Neural progenitor cell (in vitro differentiated cells): ENCODE measurements at regions not wholly inside any gene's neighbourhood (a gene's known extent, or its start where the extent isn't known, plus 50 kb on each side); places are given as distances from the start of the nearest gene placed in this dataset.

Experiments used
- DNase-seq: peaks from one replicate; pipeline ENCODE4 v3.0.0-alpha.2; 2016; ENCODE audit warnings: low spot score
- H2AFZ ChIP-seq: fragments of 200-600 bp; sonication (generic); replicated peaks from 2 replicates; pipeline ENCODE4 v1.6.1; 2016; ENCODE audit warnings: antibody characterized with exemption
- H3F3A ChIP-seq: fragments of 200-600 bp; sonication (generic); 2 replicates; pipeline ENCODE4 v1.6.1; 2016; ENCODE audit warnings: antibody characterized with exemption, low read depth
- H3K27ac ChIP-seq: fragments of 200-600 bp; sonication (generic); 2 replicates; pipeline ENCODE4 v1.5.1; 2016; ENCODE audit warnings: mild to moderate bottlenecking
- H3K27me3 ChIP-seq: fragments of 200-600 bp; sonication (generic); 2 replicates; pipeline ENCODE4 v1.6.1; 2016; ENCODE audit warnings: mild to moderate bottlenecking, moderate library complexity
- H3K36me3 ChIP-seq: fragments of 200-600 bp; sonication (generic); 2 replicates; pipeline ENCODE4 v1.5.1; 2016
- H3K4me1 ChIP-seq: fragments of 200-600 bp; sonication (generic); 2 replicates; pipeline ENCODE4 v1.6.1; 2016; ENCODE audit warnings: mixed run types
- H3K4me2 ChIP-seq: fragments of 200-600 bp; sonication (generic); 2 replicates; pipeline ENCODE4 v1.6.1; 2016
- H3K4me3 ChIP-seq: fragments of 200-600 bp; sonication (generic); 2 replicates; pipeline ENCODE4 v1.5.1; 2016
- H3K79me2 ChIP-seq: fragments of 200-600 bp; sonication (generic); 2 replicates; pipeline ENCODE4 v1.6.1; 2016; ENCODE audit warnings: low read depth
- H3K9ac ChIP-seq: fragments of 200-600 bp; sonication (generic); 2 replicates; pipeline ENCODE4 v1.6.1; 2016
- H3K9me3 ChIP-seq: fragments of 200-600 bp; sonication (generic); 2 replicates; pipeline ENCODE4 v1.5.1; 2016; ENCODE audit warnings: low read depth
- H4K20me1 ChIP-seq: fragments of 200-600 bp; sonication (generic); 2 replicates; pipeline ENCODE4 v1.6.1; 2016; ENCODE audit warnings: low read depth
- H3K27ac Mint-ChIP-seq: 3 replicates; pipeline ENCODE4 v1.8.0; 2021; ENCODE audit warnings: mixed read lengths
- H3K27me3 Mint-ChIP-seq: 2 replicates; pipeline ENCODE4 v1.8.0; 2022; ENCODE audit warnings: low read depth, mild to moderate bottlenecking, inconsistent platforms, moderate library complexity, mixed read lengths; ENCODE audit not compliant: insufficient read depth
- H3K36me3 Mint-ChIP-seq: 3 replicates; pipeline ENCODE4 v1.8.0; 2021; ENCODE audit warnings: mixed read lengths
- H3K4me1 Mint-ChIP-seq: 3 replicates; pipeline ENCODE4 v1.8.0; 2021; ENCODE audit warnings: mixed read lengths
- H3K4me3 Mint-ChIP-seq: 3 replicates; pipeline ENCODE4 v1.8.0; 2021; ENCODE audit warnings: mild to moderate bottlenecking, moderate library complexity, mixed read lengths
- H3K9me3 Mint-ChIP-seq: 3 replicates; pipeline ENCODE4 v1.8.0; 2020; ENCODE audit warnings: mixed read lengths
- EZH2 ChIP-seq: fragments of 200-600 bp; sonication (generic); IDR thresholded peaks from 2 replicates; pipeline ENCODE4 v1.6.1; 2017; ENCODE audit warnings: antibody characterized with exemption, mild to moderate bottlenecking, moderate library complexity
- EZH2phosphoT487 ChIP-seq: fragments of 200-600 bp; sonication (generic); IDR thresholded peaks from 2 replicates; pipeline ENCODE4 v1.6.1; 2017; ENCODE audit warnings: antibody characterized with exemption
- TF ChIP-seq, protein P1 (sequence below): fragments of 200-600 bp; sonication (generic); IDR thresholded peaks from 2 replicates; pipeline ENCODE4 v1.5.1; 2017; ENCODE audit warnings: antibody characterized with exemption, mild to moderate bottlenecking

DNA sequence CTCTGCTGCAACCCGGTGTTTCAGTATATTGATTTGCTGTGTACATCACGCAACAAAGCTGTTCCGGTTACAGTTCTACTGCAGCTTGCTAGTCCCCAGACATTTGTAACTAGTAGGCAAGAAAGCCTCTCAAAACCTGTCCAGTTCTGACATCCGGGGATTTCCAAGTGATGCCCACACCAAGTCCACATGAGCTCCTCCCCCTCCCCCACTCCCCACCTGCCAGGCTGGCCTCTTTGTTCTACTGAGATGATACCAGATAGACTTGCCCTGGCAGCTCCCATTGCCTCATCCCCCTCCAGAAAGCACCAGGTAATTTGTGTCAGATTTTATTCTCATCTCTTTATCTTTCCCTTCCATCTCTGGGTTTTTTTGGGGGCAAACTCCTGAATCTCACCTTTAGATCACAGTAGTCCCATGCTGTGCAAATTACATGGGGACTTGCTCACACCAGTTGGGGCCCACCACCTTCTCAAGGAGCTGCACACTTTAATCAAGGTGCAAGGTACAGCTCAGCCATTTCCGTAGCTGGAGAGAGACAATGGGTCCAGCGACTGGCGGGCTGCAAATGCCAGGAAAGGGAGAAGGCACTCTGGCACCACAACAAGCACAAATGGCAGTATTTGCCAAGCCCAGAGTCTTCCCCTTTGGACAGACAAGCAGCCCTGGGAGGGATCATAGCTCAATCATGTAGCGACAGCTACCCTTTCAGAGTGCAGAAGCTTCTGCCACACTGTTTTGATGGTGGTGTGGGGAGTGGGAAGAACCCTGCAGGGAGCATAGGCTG is 183.1 kb downstream of the CYLD start:
- no peak overlapping the region for H3K4me3 ChIP-seq
- no peak overlapping the region for H2AFZ ChIP-seq
- no peak overlapping the region for H3K9ac ChIP-seq
- H3K4me1 ChIP-seq: peaks cover 7% of the 10 kb centered on the region
- Mint-ChIP-seq H3K36me3 (no peaks in the 10 kb centered on the region), H3K4me3 (no peak overlapping the region), H3K27me3 (peaks cover 5% of the 10 kb centered on the region), H3K9me3 (no peaks in the 10 kb centered on the region), H3K4me1 (peaks cover 4% of the 10 kb centered on the region), H3K27ac (peak overlapping the region; percentile 18)
- H3K27me3 ChIP-seq: no peaks in the 10 kb centered on the region
- no peak overlapping the region for H3K27ac ChIP-seq
- H3K79me2 ChIP-seq: no peaks in the 10 kb centered on the region
- no peaks in the 10 kb centered on the region for H3K36me3 ChIP-seq
- TF ChIP-seq, protein P1, sequence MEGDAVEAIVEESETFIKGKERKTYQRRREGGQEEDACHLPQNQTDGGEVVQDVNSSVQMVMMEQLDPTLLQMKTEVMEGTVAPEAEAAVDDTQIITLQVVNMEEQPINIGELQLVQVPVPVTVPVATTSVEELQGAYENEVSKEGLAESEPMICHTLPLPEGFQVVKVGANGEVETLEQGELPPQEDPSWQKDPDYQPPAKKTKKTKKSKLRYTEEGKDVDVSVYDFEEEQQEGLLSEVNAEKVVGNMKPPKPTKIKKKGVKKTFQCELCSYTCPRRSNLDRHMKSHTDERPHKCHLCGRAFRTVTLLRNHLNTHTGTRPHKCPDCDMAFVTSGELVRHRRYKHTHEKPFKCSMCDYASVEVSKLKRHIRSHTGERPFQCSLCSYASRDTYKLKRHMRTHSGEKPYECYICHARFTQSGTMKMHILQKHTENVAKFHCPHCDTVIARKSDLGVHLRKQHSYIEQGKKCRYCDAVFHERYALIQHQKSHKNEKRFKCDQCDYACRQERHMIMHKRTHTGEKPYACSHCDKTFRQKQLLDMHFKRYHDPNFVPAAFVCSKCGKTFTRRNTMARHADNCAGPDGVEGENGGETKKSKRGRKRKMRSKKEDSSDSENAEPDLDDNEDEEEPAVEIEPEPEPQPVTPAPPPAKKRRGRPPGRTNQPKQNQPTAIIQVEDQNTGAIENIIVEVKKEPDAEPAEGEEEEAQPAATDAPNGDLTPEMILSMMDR: no peak
- TF ChIP-seq EZH2 (no peak), EZH2phosphoT487 (no peak)
- no peaks in the 10 kb centered on the region for H3F3A ChIP-seq
- no peak overlapping the region for H3K4me2 ChIP-seq
- H3K9me3 ChIP-seq: no peaks in the 10 kb centered on the region
- H4K20me1 ChIP-seq: no peaks in the 10 kb centered on the region
- no peak for DNase-seq

DNA sequence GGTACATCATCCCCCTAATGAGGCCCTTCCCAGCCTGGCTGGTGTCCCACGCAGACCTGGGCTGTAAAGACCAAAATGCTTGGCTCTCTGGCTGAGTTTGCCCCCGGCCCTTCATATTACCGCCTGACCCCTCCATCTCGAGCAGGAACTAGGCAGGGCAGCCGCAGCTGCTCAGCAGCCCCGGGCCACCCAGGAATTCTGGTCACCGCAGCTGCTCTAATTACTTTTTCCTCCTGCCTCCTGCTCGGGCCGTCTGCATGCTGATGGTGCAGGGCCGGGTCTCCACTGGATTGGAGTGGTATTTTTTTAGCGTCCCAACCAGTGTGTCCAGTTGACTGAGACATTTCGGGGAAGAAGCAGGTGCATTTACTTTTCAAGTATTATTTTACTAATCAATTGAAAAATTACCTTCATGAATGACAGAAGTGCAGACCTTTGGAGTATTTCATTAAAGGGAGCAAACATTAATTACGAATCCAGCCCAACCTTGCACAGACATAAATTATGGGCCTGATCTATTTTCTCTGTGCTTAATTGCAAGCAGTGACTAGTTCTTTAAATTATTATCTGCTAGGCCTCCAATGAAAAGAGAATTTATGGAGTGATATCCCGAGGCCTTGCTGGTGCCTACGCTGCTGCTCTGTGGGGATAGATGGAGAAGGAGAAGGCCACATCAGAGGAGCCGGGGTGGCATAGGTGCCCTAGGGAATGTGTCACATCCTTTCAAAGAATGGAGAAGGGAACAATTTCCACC is 176.2 kb downstream of the CYLD start:
- Mint-ChIP-seq H3K4me3 (no peak overlapping the region), H3K27me3 (peaks cover 8% of the 10 kb centered on the region), H3K36me3 (no peaks in the 10 kb centered on the region), H3K27ac (no peak overlapping the region), H3K4me1 (no peaks in the 10 kb centered on the region), H3K9me3 (no peaks in the 10 kb centered on the region)
- DNase-seq: peak; percentile 30
- Histone ChIP-seq H3K9ac (no peak overlapping the region), H4K20me1 (no peaks in the 10 kb centered on the region), H2AFZ (no peak overlapping the region), H3K4me1 (peaks cover 7% of the 10 kb centered on the region), H3K79me2 (no peaks in the 10 kb centered on the region), H3K9me3 (no peaks in the 10 kb centered on the region), H3K4me2 (no peak overlapping the region), H3F3A (no peaks in the 10 kb centered on the region), H3K27me3 (no peaks in the 10 kb centered on the region), H3K4me3 (no peak overlapping the region), H3K27ac (no peak overlapping the region), H3K36me3 (no peaks in the 10 kb centered on the region)
- TF ChIP-seq, protein P1: no peak
- TF ChIP-seq EZH2 (no peak), EZH2phosphoT487 (no peak)

DNA sequence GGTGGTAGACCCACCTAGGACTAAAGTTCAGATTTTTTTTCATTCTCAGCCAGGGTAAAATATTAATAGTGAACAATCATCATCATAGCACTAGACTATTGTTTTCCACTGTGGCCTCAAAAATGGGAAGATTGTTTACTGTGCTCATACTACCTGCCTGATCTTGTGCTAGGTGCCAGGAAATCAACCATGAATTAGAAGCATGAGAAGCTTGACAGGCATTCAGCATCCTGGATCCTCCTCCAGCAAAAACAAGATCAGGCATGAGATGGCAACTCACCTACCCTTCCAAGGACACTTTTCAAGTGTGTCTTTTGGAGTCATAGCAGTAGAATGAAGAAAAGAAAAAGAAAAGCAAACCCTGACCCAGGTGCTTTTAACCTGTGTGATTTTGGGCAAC is 174.2 kb downstream of the CYLD start:
- Histone ChIP-seq H3K9ac (no peak overlapping the region), H3K36me3 (no peaks in the 10 kb centered on the region), H3F3A (no peaks in the 10 kb centered on the region), H4K20me1 (no peaks in the 10 kb centered on the region), H3K27ac (no peak overlapping the region), H3K4me3 (no peak overlapping the region), H3K4me1 (peaks cover 7% of the 10 kb centered on the region), H3K4me2 (no peak overlapping the region), H3K9me3 (no peaks in the 10 kb centered on the region), H2AFZ (no peak overlapping the region), H3K27me3 (no peaks in the 10 kb centered on the region), H3K79me2 (no peaks in the 10 kb centered on the region)
- no peaks in the 10 kb centered on the region for H3K4me1 Mint-ChIP-seq
- no peaks in the 10 kb centered on the region for H3K9me3 Mint-ChIP-seq
- H3K27me3 Mint-ChIP-seq: peaks cover 6% of the 10 kb centered on the region
- TF ChIP-seq, protein P1: no peak
- DNase-seq: no peak
- H3K36me3 Mint-ChIP-seq: no peaks in the 10 kb centered on the region
- H3K27ac Mint-ChIP-seq: no peak overlapping the region
- no peak overlapping the region for H3K4me3 Mint-ChIP-seq
